SHP77 (cell line): ENCODE measurements at regions not wholly inside any gene's neighbourhood (a gene's known extent, or its start where the extent isn't known, plus 50 kb on each side); places are given as distances from the start of the nearest gene placed in this dataset.

Experiments
- DNase-seq, 2 experiments: peaks; one replicate each; lab custom pipeline; 2025; lab: John Stamatoyannopoulos, UW

GRCh38 chr4:177109769-177110168, 199.9 kb upstream of the NEIL3 start:
- no peak for DNase-seq

- DNase-seq = no peak
Measured at GRCh38 chr4:177116161-177116560, 193.5 kb upstream of the NEIL3 start.

- DNase-seq = no peak
Measured at GRCh38 chr4:177117256-177117655, 192.4 kb upstream of the NEIL3 start.

- no peak for DNase-seq
Measured at GRCh38 chr4:177118596-177118995, 191.1 kb upstream of the NEIL3 start.

GRCh38 chr4:177119021-177119471, 190.6 kb upstream of the NEIL3 start:
- DNase-seq = no peak

- DNase-seq = no peak
Measured at GRCh38 chr4:177119691-177120090, 190.0 kb upstream of the NEIL3 start.

- no peak for DNase-seq
Measured at GRCh38 chr4:177123811-177124210, 185.9 kb upstream of the NEIL3 start.

- no peak for DNase-seq
Measured at GRCh38 chr4:177124349-177125064, 185.2 kb upstream of the NEIL3 start.

GRCh38 chr4:177125656-177126055, 184.0 kb upstream of the NEIL3 start:
- no peak for DNase-seq

GRCh38 chr4:177127658-177128057, 182.0 kb upstream of the NEIL3 start:
- DNase-seq = no peak

GRCh38 chr4:177128306-177128705, 181.4 kb upstream of the NEIL3 start:
- no peak for DNase-seq

- DNase-seq = no peak
Measured at GRCh38 chr4:177131736-177132135, 177.9 kb upstream of the NEIL3 start.

GRCh38 chr4:177147668-177148067, 162.0 kb upstream of the NEIL3 start:
- DNase-seq = no peak

GRCh38 chr4:177155454-177155853, 154.2 kb upstream of the NEIL3 start:
- no peak for DNase-seq

- no peak for DNase-seq
Measured at GRCh38 chr4:177159600-177159999, 150.1 kb upstream of the NEIL3 start.

- DNase-seq = no peak
Measured at GRCh38 chr4:177161781-177162180, 147.9 kb upstream of the NEIL3 start.

- DNase-seq = no peak
Measured at GRCh38 chr4:177163532-177163931, 146.1 kb upstream of the NEIL3 start.

GRCh38 chr4:177171588-177171987, 138.1 kb upstream of the NEIL3 start:
- DNase-seq = no peak

- DNase-seq = no peak
Measured at GRCh38 chr4:177175473-177175872, 134.2 kb upstream of the NEIL3 start.

GRCh38 chr4:177177541-177178081, 132.1 kb upstream of the NEIL3 start:
- no peak for DNase-seq

GRCh38 chr4:177178246-177178645, 131.4 kb upstream of the NEIL3 start:
- no peak for DNase-seq

- DNase-seq = no peak
Measured at GRCh38 chr4:177182166-177182565, 127.5 kb upstream of the NEIL3 start.

GRCh38 chr4:177182728-177183127, 126.9 kb upstream of the NEIL3 start:
- DNase-seq = no peak

GRCh38 chr4:177185151-177185550, 124.5 kb upstream of the NEIL3 start:
- no peak for DNase-seq
